Astrocyte of the cerebellum (primary cell): ENCODE measurements at regions not wholly inside any gene's neighbourhood (a gene's known extent, or its start where the extent isn't known, plus 50 kb on each side); places are given as distances from the start of the nearest gene placed in this dataset.
"Not testable (repeated sequence)": the region's sequence is repeated elsewhere in the genome, so short reads cannot be mapped to it uniquely, and the experiment has no call there.

Experiments used
- DNase-seq: peaks from one replicate; pipeline ENCODE4 v3.0.0-alpha.2; 2011; ENCODE audit warnings: low read depth
- H3K4me3 ChIP-seq: 2 replicates; pipeline ENCODE4 v1.5.1; 2011; ENCODE audit warnings: mild to moderate bottlenecking, low read depth, low read length, moderate library complexity
- CTCF ChIP-seq: IDR thresholded peaks from 2 replicates; pipeline ENCODE4 v1.5.1; 2012; ENCODE audit warnings: low read length, low read depth, moderate library complexity, mild to moderate bottlenecking; ENCODE audit errors: missing control alignments
- in situ Hi-C: cut with HindIII; loops from 2 replicates; pipeline ENCODE4 v1.10.0; 2017; ENCODE audit warnings: low sequenced_read_pairs

- no peak for DNase-seq
- no peak overlapping the region for H3K4me3 ChIP-seq
- no peak for TF ChIP-seq CTCF
- in situ Hi-C loops, result no loop called here
These were observed 132.7 kb downstream of the ANXA2 start for GRCh38 chr15:60265057-60265456.

- in situ Hi-C loops, result no loop called here
- no peak for TF ChIP-seq CTCF
- DNase-seq, result no peak
- H3K4me3 ChIP-seq, result no peak overlapping the region
These were observed 125.2 kb downstream of the ANXA2 start for GRCh38 chr15:60272623-60273022.

- in situ Hi-C loops, result loop anchor here (5.0 kb wide), 1 partner anchor 48 kb away; no protein-coding TSS in a partner anchor
- no peak for TF ChIP-seq CTCF
- H3K4me3 ChIP-seq, result no peak overlapping the region
- DNase-seq, result no peak
These were observed 122.2 kb downstream of the ANXA2 start for GRCh38 chr15:60275624-60276023.

GRCh38 chr15:60278879-60279278 is 118.9 kb downstream of the ANXA2 start:
- DNase-seq, result no peak
- in situ Hi-C loops, result loop anchor here (5.0 kb wide), 1 partner anchor 52 kb away; no protein-coding TSS in a partner anchor
- no peak for TF ChIP-seq CTCF
- no peak overlapping the region for H3K4me3 ChIP-seq

GRCh38 chr15:60280259-60280658 is 117.5 kb downstream of the ANXA2 start:
- no peak for DNase-seq
- no peak for TF ChIP-seq CTCF
- no peak overlapping the region for H3K4me3 ChIP-seq
- in situ Hi-C loops, result no loop called here

GRCh38 chr15:60283936-60284335 is 113.8 kb downstream of the ANXA2 start:
- TF ChIP-seq CTCF, result no peak
- no peak for DNase-seq
- in situ Hi-C loops, result no loop called here
- H3K4me3 ChIP-seq, result no peak overlapping the region

GRCh38 chr15:60295901-60296300 is 101.9 kb downstream of the ANXA2 start:
- H3K4me3 ChIP-seq, DNase-seq, in situ Hi-C loops: not testable (repeated sequence)
